ENCODE measurements at regions not wholly inside any gene's neighbourhood (a gene's known extent, or its start where the extent isn't known, plus 50 kb on each side); places are given as distances from the start of the nearest gene placed in this dataset.

- TF ChIP-seq POLR2AphosphoS5 (IDR thresholded peaks at IDR 0.05) = no peak
- no peak for TF ChIP-seq POLR2A (IDR thresholded peaks at IDR 0.05)
- TF ChIP-seq CTCF (IDR thresholded peaks at IDR 0.05 in 8 of 11, conservative IDR thresholded peaks at IDR 0.05 in 3 of 11) = no peak
- H3K4me3 ChIP-seq = no peak overlapping the region
- intact Hi-C loops (cut with DNase I; ENCODE audit: low total_unique reads) = no loop called here
- no peaks in the 10 kb centered on the region for H3K4me1 ChIP-seq
- H3K36me3 ChIP-seq = no peaks in the 10 kb centered on the region
- H3K9me3 ChIP-seq = no peaks in the 10 kb centered on the region
- WGBS, 5 donors = 52 to 62% (median 56%) methylated on average over 12 to 19 of the region's 19 CpGs
- DNase-seq = no peak
- H3K27me3 ChIP-seq (replicated peaks in 1 of 7) = peaks cover 0 to 85% (median 9%) of the 10 kb centered on the region in 7 donors
- H3K27ac ChIP-seq = no peak overlapping the region
These were observed 190.3 kb downstream of the RBFOX3 start for GRCh38 chr17:79420318-79421243.

GRCh38 chr17:79417476-79417988, 193.3 kb downstream of the RBFOX3 start:
- H3K27me3 ChIP-seq (replicated peaks in 1 of 7) = peaks cover 0 to 86% (median 30%) of the 10 kb centered on the region in 7 donors
- H3K4me3 ChIP-seq = no peak overlapping the region
- no peaks in the 10 kb centered on the region for H3K36me3 ChIP-seq
- WGBS, 5 donors = 81 to 91% (median 87%) methylated on average over 14 of the region's 14 CpGs
- no peak overlapping the region for H3K27ac ChIP-seq
- no peaks in the 10 kb centered on the region for H3K4me1 ChIP-seq
- TF ChIP-seq POLR2A (IDR thresholded peaks at IDR 0.05) (no peak), POLR2AphosphoS5 (IDR thresholded peaks at IDR 0.05) (no peak), CTCF (IDR thresholded peaks at IDR 0.05 in 8 of 11, conservative IDR thresholded peaks at IDR 0.05 in 3 of 11) (no peak)
- intact Hi-C loops (cut with DNase I; ENCODE audit: low total_unique reads) = no loop called here
- H3K9me3 ChIP-seq = no peaks in the 10 kb centered on the region
- no peak for DNase-seq

- WGBS, 5 donors = 67 to 75% (median 71%) methylated on average over 7 to 9 of the region's 9 CpGs
- peak; percentile 54 for DNase-seq
- intact Hi-C loops (cut with DNase I; ENCODE audit: low total_unique reads) = no loop called here
- H3K9me3 ChIP-seq = no peaks in the 10 kb centered on the region
- no peak overlapping the region for H3K27ac ChIP-seq
- no peak for TF ChIP-seq POLR2AphosphoS5 (IDR thresholded peaks at IDR 0.05)
- no peak for TF ChIP-seq POLR2A (IDR thresholded peaks at IDR 0.05)
- no peak for TF ChIP-seq CTCF (IDR thresholded peaks at IDR 0.05 in 8 of 11, conservative IDR thresholded peaks at IDR 0.05 in 3 of 11)
- H3K4me3 ChIP-seq = no peak overlapping the region
- H3K4me1 ChIP-seq = no peaks in the 10 kb centered on the region
- peaks cover 0 to 76% (median 30%) of the 10 kb centered on the region in 7 donors for H3K27me3 ChIP-seq (replicated peaks in 1 of 7)
- no peaks in the 10 kb centered on the region for H3K36me3 ChIP-seq
These were observed 194.9 kb downstream of the RBFOX3 start for GRCh38 chr17:79415909-79416308.

- no peak for DNase-seq
- Histone ChIP-seq H3K4me1 (no peaks in the 10 kb centered on the region), H3K27me3 (replicated peaks in 1 of 7) (peaks cover 0 to 76% (median 30%) of the 10 kb centered on the region in 7 donors), H3K4me3 (no peak overlapping the region), H3K36me3 (no peaks in the 10 kb centered on the region), H3K9me3 (no peaks in the 10 kb centered on the region), H3K27ac (no peak overlapping the region)
- intact Hi-C loops (cut with DNase I; ENCODE audit: low total_unique reads) = no loop called here
- TF ChIP-seq POLR2A (IDR thresholded peaks at IDR 0.05) (no peak), CTCF (IDR thresholded peaks at IDR 0.05 in 8 of 11, conservative IDR thresholded peaks at IDR 0.05 in 3 of 11) (no peak)
- 44 to 75% (median 47%) methylated on average over 8 to 13 of the region's 13 CpGs for WGBS, 5 donors
These were observed 195.5 kb downstream of the RBFOX3 start for GRCh38 chr17:79415365-79415764.
